ENCODE measurements at regions not wholly inside any gene's neighbourhood (a gene's known extent, or its start where the extent isn't known, plus 50 kb on each side); places are given as distances from the start of the nearest gene placed in this dataset.
"Not testable (repeated sequence)": the region's sequence is repeated elsewhere in the genome, so short reads cannot be mapped to it uniquely, and the experiment has no call there.

- Histone ChIP-seq H3K4me3 (ENCODE audit: low read depth in 1 of 2, low read length in 2 of 2) (no peak overlapping the region), H3K27me3 (ENCODE audit: low read depth, low read length) (no peaks in the 10 kb centered on the region), H3K9me3 (ENCODE audit: control insufficient read depth in 1 of 2, low read length in 2 of 2) (no peaks in the 10 kb centered on the region), H3K27ac (ENCODE audit: low read length) (no peak overlapping the region), H3K4me1 (ENCODE audit: control insufficient read depth in 1 of 2, insufficient read depth in 2 of 2, low read length in 2 of 2) (no peaks in the 10 kb centered on the region), H3K36me3 (ENCODE audit: control insufficient read depth in 1 of 2, insufficient read depth in 2 of 2, low read length in 2 of 2) (no peaks in the 10 kb centered on the region)
These were observed 53.8 kb downstream of the ADRB2 start for GRCh38 chr5:148880197-148880596.

GRCh38 chr5:148880696-148881095, 54.3 kb downstream of the ADRB2 start:
- H3K27ac ChIP-seq (ENCODE audit: low read length) = no peak overlapping the region
- H3K27me3 ChIP-seq (ENCODE audit: low read depth, low read length) = no peaks in the 10 kb centered on the region
- no peaks in the 10 kb centered on the region for H3K36me3 ChIP-seq (ENCODE audit: control insufficient read depth in 1 of 2, insufficient read depth in 2 of 2, low read length in 2 of 2)

GRCh38 chr5:148882332-148882731, 55.9 kb downstream of the ADRB2 start:
- Histone ChIP-seq H3K27me3 (ENCODE audit: low read depth, low read length) (no peaks in the 10 kb centered on the region), H3K36me3 (ENCODE audit: control insufficient read depth in 1 of 2, insufficient read depth in 2 of 2, low read length in 2 of 2) (no peaks in the 10 kb centered on the region), H3K4me1 (ENCODE audit: control insufficient read depth in 1 of 2, insufficient read depth in 2 of 2, low read length in 2 of 2) (no peaks in the 10 kb centered on the region), H3K9me3 (ENCODE audit: control insufficient read depth in 1 of 2, low read length in 2 of 2) (no peaks in the 10 kb centered on the region), H3K4me3 (ENCODE audit: low read depth in 1 of 2, low read length in 2 of 2) (no peak overlapping the region), H3K27ac (ENCODE audit: low read length) (no peak overlapping the region)

More at GRCh38 chr5:148880696-148881095, 54.3 kb downstream of the ADRB2 start:
- Histone ChIP-seq H3K4me3 (ENCODE audit: low read depth in 1 of 2, low read length in 2 of 2) (no peak overlapping the region), H3K4me1 (ENCODE audit: control insufficient read depth in 1 of 2, insufficient read depth in 2 of 2, low read length in 2 of 2) (no peaks in the 10 kb centered on the region), H3K9me3 (ENCODE audit: control insufficient read depth in 1 of 2, low read length in 2 of 2) (no peaks in the 10 kb centered on the region)

GRCh38 chr5:148884339-148885020, 58.1 kb downstream of the ADRB2 start:
- H3K9me3 ChIP-seq (ENCODE audit: control insufficient read depth in 1 of 2, low read length in 2 of 2) = no peaks in the 10 kb centered on the region
- no peak overlapping the region for H3K27ac ChIP-seq (ENCODE audit: low read length)
- H3K27me3 ChIP-seq (ENCODE audit: low read depth, low read length) = no peaks in the 10 kb centered on the region
- no peaks in the 10 kb centered on the region for H3K36me3 ChIP-seq (ENCODE audit: control insufficient read depth in 1 of 2, insufficient read depth in 2 of 2, low read length in 2 of 2)
- H3K4me1 ChIP-seq (ENCODE audit: control insufficient read depth in 1 of 2, insufficient read depth in 2 of 2, low read length in 2 of 2) = no peaks in the 10 kb centered on the region
- no peak overlapping the region for H3K4me3 ChIP-seq (ENCODE audit: low read depth in 1 of 2, low read length in 2 of 2)

- Histone ChIP-seq H3K27me3 (ENCODE audit: low read depth, low read length) (no peaks in the 10 kb centered on the region), H3K36me3 (ENCODE audit: control insufficient read depth in 1 of 2, insufficient read depth in 2 of 2, low read length in 2 of 2) (no peaks in the 10 kb centered on the region), H3K4me1 (ENCODE audit: control insufficient read depth in 1 of 2, insufficient read depth in 2 of 2, low read length in 2 of 2) (no peaks in the 10 kb centered on the region), H3K4me3 (ENCODE audit: low read depth in 1 of 2, low read length in 2 of 2) (no peak overlapping the region), H3K9me3 (ENCODE audit: control insufficient read depth in 1 of 2, low read length in 2 of 2) (no peaks in the 10 kb centered on the region), H3K27ac (ENCODE audit: low read length) (no peak overlapping the region)
These were observed 60.9 kb downstream of the ADRB2 start for GRCh38 chr5:148887123-148887881.

- not testable (repeated sequence) for H3K4me1 ChIP-seq (ENCODE audit: control insufficient read depth in 1 of 2, insufficient read depth in 2 of 2, low read length in 2 of 2); H3K36me3 ChIP-seq (ENCODE audit: control insufficient read depth in 1 of 2, insufficient read depth in 2 of 2, low read length in 2 of 2); H3K4me3 ChIP-seq (ENCODE audit: low read depth in 1 of 2, low read length in 2 of 2); H3K9me3 ChIP-seq (ENCODE audit: control insufficient read depth in 1 of 2, low read length in 2 of 2); H3K27ac ChIP-seq (ENCODE audit: low read length); H3K27me3 ChIP-seq (ENCODE audit: low read depth, low read length)
These were observed 63.5 kb downstream of the ADRB2 start for GRCh38 chr5:148889936-148890335.

- not testable (repeated sequence) for H3K9me3 ChIP-seq (ENCODE audit: control insufficient read depth in 1 of 2, low read length in 2 of 2); H3K4me3 ChIP-seq (ENCODE audit: low read depth in 1 of 2, low read length in 2 of 2); H3K36me3 ChIP-seq (ENCODE audit: control insufficient read depth in 1 of 2, insufficient read depth in 2 of 2, low read length in 2 of 2); H3K27ac ChIP-seq (ENCODE audit: low read length); H3K27me3 ChIP-seq (ENCODE audit: low read depth, low read length); H3K4me1 ChIP-seq (ENCODE audit: control insufficient read depth in 1 of 2, insufficient read depth in 2 of 2, low read length in 2 of 2)
These were observed 69.0 kb downstream of the ADRB2 start for GRCh38 chr5:148895441-148895840.

GRCh38 chr5:148897842-148898241, 71.4 kb downstream of the ADRB2 start:
- H3K4me3 ChIP-seq (ENCODE audit: low read depth in 1 of 2, low read length in 2 of 2) = no peak overlapping the region
- H3K27ac ChIP-seq (ENCODE audit: low read length) = no peak overlapping the region
- H3K4me1 ChIP-seq (ENCODE audit: control insufficient read depth in 1 of 2, insufficient read depth in 2 of 2, low read length in 2 of 2) = no peaks in the 10 kb centered on the region
- no peaks in the 10 kb centered on the region for H3K27me3 ChIP-seq (ENCODE audit: low read depth, low read length)
- H3K36me3 ChIP-seq (ENCODE audit: control insufficient read depth in 1 of 2, insufficient read depth in 2 of 2, low read length in 2 of 2) = no peaks in the 10 kb centered on the region
- peaks cover 0 to 6% of the 10 kb centered on the region in 2 donors for H3K9me3 ChIP-seq (ENCODE audit: control insufficient read depth in 1 of 2, low read length in 2 of 2)

GRCh38 chr5:148898413-148899075, 72.1 kb downstream of the ADRB2 start:
- Histone ChIP-seq H3K9me3 (ENCODE audit: control insufficient read depth in 1 of 2, low read length in 2 of 2) (peaks cover 0 to 4% of the 10 kb centered on the region in 2 donors), H3K36me3 (ENCODE audit: control insufficient read depth in 1 of 2, insufficient read depth in 2 of 2, low read length in 2 of 2) (no peaks in the 10 kb centered on the region), H3K27ac (ENCODE audit: low read length) (no peak overlapping the region), H3K4me1 (ENCODE audit: control insufficient read depth in 1 of 2, insufficient read depth in 2 of 2, low read length in 2 of 2) (no peaks in the 10 kb centered on the region), H3K4me3 (ENCODE audit: low read depth in 1 of 2, low read length in 2 of 2) (no peak overlapping the region), H3K27me3 (ENCODE audit: low read depth, low read length) (no peaks in the 10 kb centered on the region)

GRCh38 chr5:148899993-148900392, 73.6 kb downstream of the ADRB2 start:
- Histone ChIP-seq H3K4me3 (ENCODE audit: low read depth in 1 of 2, low read length in 2 of 2) (no peak overlapping the region), H3K36me3 (ENCODE audit: control insufficient read depth in 1 of 2, insufficient read depth in 2 of 2, low read length in 2 of 2) (no peaks in the 10 kb centered on the region), H3K4me1 (ENCODE audit: control insufficient read depth in 1 of 2, insufficient read depth in 2 of 2, low read length in 2 of 2) (no peaks in the 10 kb centered on the region), H3K27me3 (ENCODE audit: low read depth, low read length) (no peaks in the 10 kb centered on the region), H3K9me3 (ENCODE audit: control insufficient read depth in 1 of 2, low read length in 2 of 2) (no peaks in the 10 kb centered on the region), H3K27ac (ENCODE audit: low read length) (no peak overlapping the region)

- H3K4me3 ChIP-seq (ENCODE audit: low read depth in 1 of 2, low read length in 2 of 2) = no peak overlapping the region
- H3K27ac ChIP-seq (ENCODE audit: low read length) = no peak overlapping the region
These were observed 76.1 kb downstream of the ADRB2 start for GRCh38 chr5:148902478-148902877.

More at GRCh38 chr5:148902478-148902877, 76.1 kb downstream of the ADRB2 start:
- Histone ChIP-seq H3K36me3 (ENCODE audit: control insufficient read depth in 1 of 2, insufficient read depth in 2 of 2, low read length in 2 of 2) (no peaks in the 10 kb centered on the region), H3K4me1 (ENCODE audit: control insufficient read depth in 1 of 2, insufficient read depth in 2 of 2, low read length in 2 of 2) (no peaks in the 10 kb centered on the region), H3K9me3 (ENCODE audit: control insufficient read depth in 1 of 2, low read length in 2 of 2) (no peaks in the 10 kb centered on the region), H3K27me3 (ENCODE audit: low read depth, low read length) (no peaks in the 10 kb centered on the region)
